ENCODE measurements at regions not wholly inside any gene's neighbourhood (a gene's known extent, or its start where the extent isn't known, plus 50 kb on each side); places are given as distances from the start of the nearest gene placed in this dataset.

GRCh38 chr7:47635091-47636080, 53.5 kb upstream of the TNS3 start:
- Mint-ChIP-seq H3K27ac (ENCODE audit: unreplicated experiment) (no peak overlapping the region), H3K4me1 (ENCODE audit: unreplicated experiment) (peaks cover 23% of the 10 kb centered on the region), H3K27me3 (ENCODE audit: unreplicated experiment) (peaks cover 10% of the 10 kb centered on the region), H3K36me3 (ENCODE audit: low read depth, unreplicated experiment) (no peaks in the 10 kb centered on the region), H3K4me3 (ENCODE audit: unreplicated experiment) (no peak overlapping the region), H3K9me3 (ENCODE audit: unreplicated experiment) (no peaks in the 10 kb centered on the region)
- no peak for TF ChIP-seq CTCF (IDR thresholded peaks at IDR 0.05; ENCODE audit: unreplicated experiment)
- no peak for DNase-seq (ENCODE audit: low spot score)

DNA sequence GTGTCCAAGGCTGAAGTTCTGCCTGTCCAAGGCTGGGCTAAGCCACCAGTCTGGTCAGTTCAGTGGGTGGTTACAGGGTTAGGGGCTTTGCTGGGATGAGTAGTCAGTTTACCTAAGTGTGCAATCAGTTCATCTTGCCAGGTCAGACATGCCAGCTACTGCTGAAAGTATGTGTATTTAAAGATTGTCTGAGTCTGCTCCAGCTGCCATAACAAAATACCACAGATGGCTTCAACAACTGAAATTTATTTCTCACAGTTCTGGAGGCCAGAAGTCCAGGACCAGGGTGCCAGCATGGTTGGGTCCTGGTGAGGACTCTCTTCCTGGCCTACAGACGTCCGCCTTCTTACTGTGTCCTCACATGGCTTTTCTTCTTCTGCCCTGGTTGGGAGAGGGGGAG, 52.4 kb upstream of the TNS3 start:
- H3K36me3 Mint-ChIP-seq (ENCODE audit: low read depth, unreplicated experiment): no peaks in the 10 kb centered on the region
- H3K27me3 Mint-ChIP-seq (ENCODE audit: unreplicated experiment): peaks cover 8% of the 10 kb centered on the region
- H3K27ac Mint-ChIP-seq (ENCODE audit: unreplicated experiment): no peak overlapping the region
- no peak for TF ChIP-seq CTCF (IDR thresholded peaks at IDR 0.05; ENCODE audit: unreplicated experiment)
- H3K9me3 Mint-ChIP-seq (ENCODE audit: unreplicated experiment): no peaks in the 10 kb centered on the region
- peaks cover 23% of the 10 kb centered on the region for H3K4me1 Mint-ChIP-seq (ENCODE audit: unreplicated experiment)
- DNase-seq (ENCODE audit: low spot score): no peak
- H3K4me3 Mint-ChIP-seq (ENCODE audit: unreplicated experiment): no peak overlapping the region

DNA sequence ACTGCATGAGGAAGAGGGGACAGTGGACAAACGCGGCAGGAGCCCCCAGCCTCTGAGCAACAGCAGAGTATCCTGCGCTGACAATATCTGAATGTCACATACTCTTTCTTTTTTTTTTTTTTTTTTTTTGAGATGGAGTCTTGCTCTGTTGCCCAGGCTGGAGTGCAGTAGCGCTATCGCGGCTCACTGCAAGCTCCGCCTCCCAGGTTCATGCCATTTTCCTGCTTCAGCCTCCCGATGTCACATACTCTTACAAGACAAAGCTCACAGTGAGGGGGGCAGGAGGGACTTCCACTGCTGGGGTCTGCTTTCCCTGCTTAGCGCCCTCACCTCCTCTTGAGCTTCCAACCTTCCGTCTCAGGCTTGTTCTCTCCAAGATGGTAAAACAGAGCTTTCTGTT, 51.2 kb upstream of the TNS3 start:
- H3K36me3 Mint-ChIP-seq (ENCODE audit: low read depth, unreplicated experiment): no peaks in the 10 kb centered on the region
- no peak for DNase-seq (ENCODE audit: low spot score)
- no peak overlapping the region for H3K4me3 Mint-ChIP-seq (ENCODE audit: unreplicated experiment)
- H3K4me1 Mint-ChIP-seq (ENCODE audit: unreplicated experiment): peaks cover 16% of the 10 kb centered on the region
- no peak overlapping the region for H3K27ac Mint-ChIP-seq (ENCODE audit: unreplicated experiment)
- H3K9me3 Mint-ChIP-seq (ENCODE audit: unreplicated experiment): no peaks in the 10 kb centered on the region
- TF ChIP-seq CTCF (IDR thresholded peaks at IDR 0.05; ENCODE audit: unreplicated experiment): no peak
- H3K27me3 Mint-ChIP-seq (ENCODE audit: unreplicated experiment): peaks cover 7% of the 10 kb centered on the region

Data from endothelial cell (in vitro differentiated cells).